LNCaP clone FGC (cell line): ENCODE measurements at regions not wholly inside any gene's neighbourhood (a gene's known extent, or its start where the extent isn't known, plus 50 kb on each side); places are given as distances from the start of the nearest gene placed in this dataset.

Experiments used
- DNase-seq: peaks from one replicate; pipeline ENCODE4 v3.0.0-alpha.2; 2011; ENCODE audit warnings: low read depth
- H3K4me3 ChIP-seq: 2 replicates; pipeline ENCODE4 v1.5.1; 2011; ENCODE audit warnings: mild to moderate bottlenecking, low read depth, low read length, control low read depth
- CTCF ChIP-seq: IDR thresholded peaks from 2 replicates; pipeline ENCODE4 v1.5.1; 2012; ENCODE audit warnings: mild to moderate bottlenecking; ENCODE audit not compliant: control insufficient read depth, insufficient read depth; ENCODE audit errors: extremely low read depth

GRCh38 chr16:86707171-86707570 lies 128.8 kb downstream of the FOXL1 start:
- TF ChIP-seq CTCF, result no peak
- DNase-seq, result no peak
- H3K4me3 ChIP-seq, result no peak overlapping the region

- no peak for TF ChIP-seq CTCF
These were observed 129.2 kb downstream of the FOXL1 start for GRCh38 chr16:86707581-86707980.

GRCh38 chr16:86708431-86708830 lies 130.1 kb downstream of the FOXL1 start:
- no peak for DNase-seq

More at GRCh38 chr16:86707581-86707980, 129.2 kb downstream of the FOXL1 start:
- no peak for DNase-seq
- no peak overlapping the region for H3K4me3 ChIP-seq

GRCh38 chr16:86709103-86709502 lies 130.8 kb downstream of the FOXL1 start:
- no peak for DNase-seq
- no peak for TF ChIP-seq CTCF

More at GRCh38 chr16:86708431-86708830, 130.1 kb downstream of the FOXL1 start:
- TF ChIP-seq CTCF, result no peak
- H3K4me3 ChIP-seq, result no peak overlapping the region

GRCh38 chr16:86709902-86710601 lies 131.7 kb downstream of the FOXL1 start:
- H3K4me3 ChIP-seq, result no peak overlapping the region
- DNase-seq, result no peak
- TF ChIP-seq CTCF, result no peak

More at GRCh38 chr16:86709103-86709502, 130.8 kb downstream of the FOXL1 start:
- no peak overlapping the region for H3K4me3 ChIP-seq

GRCh38 chr16:86710602-86710950 lies 132.2 kb downstream of the FOXL1 start:
- no peak for TF ChIP-seq CTCF
- DNase-seq, result no peak
- H3K4me3 ChIP-seq, result no peak overlapping the region
